Bone marrow (tissue), 2 donors: ENCODE measurements at regions not wholly inside any gene's neighbourhood (a gene's known extent, or its start where the extent isn't known, plus 50 kb on each side); places are given as distances from the start of the nearest gene placed in this dataset.

Source experiments
- DNase-seq, 2 donors: peaks; one replicate each; lab custom pipeline; 2025; lab: John Stamatoyannopoulos, UW

- DNase-seq, result no peak
These were observed 296.8 kb downstream of the EFNB2 start for GRCh38 chr13:106238690-106239089.

DNA sequence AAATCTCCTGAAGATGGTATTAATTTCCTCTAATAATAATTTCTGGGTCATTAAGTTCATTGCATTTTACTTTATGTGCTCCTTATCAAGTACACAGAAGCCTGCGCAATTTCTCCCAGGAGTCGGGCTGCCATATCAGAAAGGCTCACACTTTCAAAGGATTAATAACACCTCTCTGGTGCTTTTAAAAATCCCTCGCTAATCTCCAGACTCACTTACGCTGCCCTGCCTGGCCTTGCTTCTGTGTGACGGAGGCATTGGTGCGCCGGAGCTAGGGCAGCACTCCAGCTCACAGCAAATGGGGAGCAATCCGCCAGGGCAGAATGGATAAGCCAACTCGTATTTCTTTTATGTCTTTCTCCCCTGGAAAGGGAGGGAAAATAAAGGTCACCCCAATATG, 300.8 kb downstream of the EFNB2 start:
- no peak for DNase-seq

GRCh38 chr13:106233134-106233735, 302.2 kb downstream of the EFNB2 start:
- DNase-seq, result no peak

DNA sequence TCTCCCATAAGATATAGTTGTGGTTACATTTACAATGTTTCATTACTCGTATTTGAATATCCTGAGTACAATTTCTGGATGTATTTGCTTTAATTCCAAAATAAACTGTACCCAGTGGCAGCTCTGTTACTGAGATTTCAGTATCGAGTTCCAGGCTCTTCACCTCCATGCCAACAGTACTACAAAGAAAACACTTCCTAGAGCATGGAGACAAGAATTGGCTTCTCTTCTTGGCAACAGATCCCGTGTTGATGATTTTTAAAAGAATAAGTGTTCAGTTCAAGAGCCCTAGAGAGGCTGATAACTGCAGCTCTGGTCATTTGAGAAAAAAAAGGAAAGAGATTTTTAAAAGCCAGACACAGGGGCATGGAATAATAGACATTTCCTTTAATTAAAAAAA, 302.8 kb downstream of the EFNB2 start:
- no peak for DNase-seq

DNA sequence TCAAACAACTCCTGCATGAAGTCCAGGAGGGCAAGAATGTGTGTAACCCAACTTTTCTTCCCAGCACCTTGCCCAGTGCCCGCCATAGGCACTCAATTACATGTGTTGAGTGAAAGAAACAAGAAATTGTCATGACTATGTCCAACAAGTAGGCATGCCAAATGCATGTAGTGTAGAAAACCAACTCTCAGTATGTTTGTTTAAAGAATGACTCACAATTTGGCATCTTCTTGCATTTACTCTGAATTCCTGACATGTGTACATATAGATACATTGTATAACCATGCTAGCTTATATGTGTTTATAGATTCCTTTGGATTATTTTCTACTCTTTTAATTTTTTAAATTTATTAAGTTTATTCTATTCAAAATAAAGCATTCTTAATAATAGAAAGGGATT, 305.0 kb downstream of the EFNB2 start:
- no peak for DNase-seq

DNA sequence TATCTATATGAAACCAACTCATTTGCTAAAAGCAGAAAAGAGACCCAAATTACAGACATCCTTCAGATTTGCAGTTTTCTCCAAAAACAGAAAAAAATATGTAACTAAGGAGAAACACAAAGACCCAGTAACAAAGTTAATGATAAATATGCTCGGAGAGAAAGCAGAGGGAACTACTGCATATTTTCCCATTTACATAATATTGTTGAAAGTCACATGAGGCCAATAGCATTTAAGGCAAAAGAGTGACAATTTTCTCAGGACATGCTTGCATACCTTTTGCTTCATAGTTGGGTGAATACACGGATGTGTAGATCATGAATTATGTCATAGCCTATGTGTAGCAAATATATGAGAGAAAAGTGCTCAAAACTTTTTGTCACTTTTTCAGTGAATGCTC, 310.3 kb downstream of the EFNB2 start:
- DNase-seq, result no peak

DNA sequence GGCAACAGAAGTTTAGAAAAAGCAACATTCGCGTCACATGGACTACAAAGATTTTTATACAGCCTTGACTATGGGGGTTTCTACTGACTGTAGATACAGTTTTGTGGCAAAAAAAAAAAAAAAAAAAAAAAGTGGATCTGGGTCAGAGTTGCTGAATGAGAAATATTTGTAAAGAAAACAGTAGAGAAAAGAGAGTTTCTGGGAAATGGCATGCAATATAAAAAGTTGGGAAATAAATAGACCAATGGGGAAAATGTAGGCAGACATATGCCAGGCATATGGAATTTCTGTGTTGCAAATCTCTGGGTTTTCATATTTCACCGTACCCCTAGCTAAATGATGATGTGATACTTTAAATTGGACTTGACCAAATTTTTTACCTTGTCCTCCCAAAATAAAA, 315.3 kb downstream of the EFNB2 start:
- no peak for DNase-seq

DNA sequence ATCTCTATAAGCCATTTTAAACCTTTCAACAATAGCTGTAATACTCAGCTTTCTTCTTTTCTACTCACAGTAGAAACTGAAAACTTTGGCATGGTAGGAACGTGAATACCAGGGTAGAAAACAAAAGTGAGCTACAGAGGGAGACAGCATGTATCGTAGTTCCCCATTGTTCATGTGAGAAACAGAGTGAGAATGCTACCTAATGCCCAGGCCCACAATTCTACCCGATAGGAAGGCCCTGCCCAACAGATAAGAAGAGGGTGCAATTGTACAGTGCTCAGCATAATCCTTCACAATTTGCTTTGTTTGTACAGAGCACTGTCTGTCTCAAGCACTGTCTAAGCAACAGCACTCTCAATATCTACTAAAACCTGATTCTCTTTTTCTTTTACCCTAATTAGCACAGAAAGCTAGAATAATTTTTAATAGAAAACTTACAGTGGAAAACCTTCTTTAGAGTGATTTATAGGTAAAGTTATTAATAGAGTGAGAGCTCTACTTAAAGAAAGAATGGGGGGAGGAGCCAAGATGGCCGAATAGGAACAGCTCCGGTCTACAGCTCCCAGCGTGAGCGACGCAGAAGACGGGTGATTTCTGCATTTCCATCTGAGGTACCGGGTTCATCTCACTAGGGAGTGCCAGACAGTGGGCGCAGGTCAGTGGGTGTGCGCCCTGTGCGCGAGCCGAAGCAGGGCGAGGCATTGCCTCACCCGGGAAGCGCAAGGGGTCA, 322.3 kb downstream of the EFNB2 start:
- no peak for DNase-seq

GRCh38 chr13:106212386-106213010, 323.0 kb downstream of the EFNB2 start:
- DNase-seq, result no peak

GRCh38 chr13:106210324-106210723, 325.1 kb downstream of the EFNB2 start:
- DNase-seq, result no peak

DNA sequence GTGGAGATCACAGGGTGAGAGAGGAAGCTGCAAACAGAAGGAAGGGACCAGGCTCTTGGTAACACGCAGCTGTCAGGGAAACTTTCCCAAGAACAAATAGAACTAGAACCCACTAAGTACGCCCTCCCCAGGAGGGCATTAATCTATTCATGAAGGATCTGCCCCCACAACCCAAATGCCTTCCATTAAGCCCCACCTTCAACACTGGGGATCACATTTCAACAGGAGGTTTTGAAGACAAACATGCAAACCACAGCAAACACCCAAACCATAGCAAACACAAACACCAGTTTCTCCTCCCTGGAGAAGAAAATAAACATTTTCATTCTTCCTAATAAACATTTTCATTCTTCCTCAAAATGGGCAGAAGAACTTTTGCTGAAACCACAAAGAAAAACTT, 329.6 kb downstream of the EFNB2 start:
- DNase-seq, result no peak

GRCh38 chr13:106197496-106197895, 338.0 kb downstream of the EFNB2 start:
- DNase-seq, result no peak

GRCh38 chr13:106187501-106188095, 347.9 kb downstream of the EFNB2 start:
- no peak for DNase-seq

- no peak for DNase-seq
These were observed 348.4 kb downstream of the EFNB2 start for GRCh38 chr13:106187101-106187500.

GRCh38 chr13:106186366-106187030, 349.0 kb downstream of the EFNB2 start:
- no peak for DNase-seq

DNA sequence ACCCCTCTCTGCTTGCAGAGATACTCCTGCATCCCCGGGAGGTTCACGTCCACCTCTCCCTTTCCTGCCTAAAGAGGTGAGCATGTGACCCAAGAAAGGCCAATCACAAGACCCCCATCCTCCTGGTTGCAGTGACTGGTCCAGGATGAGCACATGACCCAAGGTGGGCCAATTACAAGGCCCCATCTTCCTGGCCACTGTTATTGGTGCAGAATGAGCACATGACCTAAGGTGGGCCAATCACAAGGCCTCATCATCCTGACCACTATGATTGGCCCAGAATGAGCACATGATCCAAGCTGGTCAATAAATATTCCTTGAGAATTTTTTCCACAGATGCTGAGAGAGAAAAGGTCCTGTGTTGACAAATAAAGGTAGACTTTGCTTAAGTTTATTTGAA, 350.7 kb downstream of the EFNB2 start:
- no peak for DNase-seq

GRCh38 chr13:106183410-106184065, 351.9 kb downstream of the EFNB2 start:
- DNase-seq, result no peak

GRCh38 chr13:106182404-106182803, 353.1 kb downstream of the EFNB2 start:
- DNase-seq, result no peak

DNA sequence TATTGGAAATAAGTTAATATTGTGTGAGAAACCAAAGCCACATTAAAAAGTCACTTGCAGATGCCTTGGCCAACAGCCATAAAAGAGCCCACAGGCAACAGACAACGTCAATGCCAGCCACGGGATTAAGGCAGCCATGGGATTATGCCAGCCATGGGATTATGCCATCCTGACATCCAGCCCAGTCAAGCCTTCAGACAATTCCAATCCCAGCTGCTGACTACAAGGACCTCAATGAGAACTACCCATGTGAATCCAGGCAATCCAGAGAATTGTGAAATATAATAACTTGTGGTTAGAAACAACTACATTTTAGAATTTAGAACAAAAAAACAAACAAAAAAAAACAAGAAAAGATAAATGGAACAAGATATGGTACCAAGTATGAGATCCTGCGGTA, 356.6 kb downstream of the EFNB2 start:
- no peak for DNase-seq

- DNase-seq, result no peak
These were observed 358.3 kb downstream of the EFNB2 start for GRCh38 chr13:106177146-106177545.

- no peak for DNase-seq
These were observed 359.3 kb downstream of the EFNB2 start for GRCh38 chr13:106176117-106176516.
